ENCODE measurements at regions not wholly inside any gene's neighbourhood (a gene's known extent, or its start where the extent isn't known, plus 50 kb on each side); places are given as distances from the start of the nearest gene placed in this dataset.

GRCh38 chr2:8089596-8089995, 592.3 kb upstream of the ID2 start:
- no peak overlapping the region for H3K9ac ChIP-seq (ENCODE audit: extremely low read depth, insufficient read length, low read length)
- no peak overlapping the region for H3T11ph ChIP-seq (ENCODE audit: low read length)
- no peaks in the 10 kb centered on the region for H3K4me1 ChIP-seq (ENCODE audit: insufficient read depth, low read length)
- H3K79me1 ChIP-seq (ENCODE audit: insufficient read depth, low read depth, low read length, poor library complexity, severe bottlenecking): no peaks in the 10 kb centered on the region
- no peak overlapping the region for H4K8ac ChIP-seq (replicated peaks; ENCODE audit: insufficient read length, low read depth, low read length)
- H3K23ac ChIP-seq (ENCODE audit: insufficient read length, low read depth, low read length): no peak overlapping the region
- no peak overlapping the region for H2AFZ ChIP-seq (ENCODE audit: low read length)
- H2BK5ac ChIP-seq (ENCODE audit: insufficient read length, low read length): no peak overlapping the region
- H2BK20ac ChIP-seq (ENCODE audit: low read depth, low read length, poor library complexity, severe bottlenecking): no peak overlapping the region
- H3K4ac ChIP-seq (ENCODE audit: low read depth, low read length): no peak overlapping the region
- Mint-ChIP-seq H3K4me1 (peaks cover 1 to 3% of the 10 kb centered on the region in 2 experiments; a peak in 3 of 4 replicates), H3K4me3 (no peak overlapping the region), H3K27ac (no peak overlapping the region), H3K36me3 (ENCODE audit: insufficient read depth in 1 of 3, low read depth in 3 of 3) (no peaks in the 10 kb centered on the region; a peak in 1 of 7 replicates), H3K9me3 (no peaks in the 10 kb centered on the region), H3K27me3 (ENCODE audit: low read depth) (no peaks in the 10 kb centered on the region)
- no peaks in the 10 kb centered on the region for H3K9me3 ChIP-seq (ENCODE audit: control insufficient read depth, low read depth, low read length)
- H3K56ac ChIP-seq (ENCODE audit: insufficient read length, low read depth, low read length): no peak overlapping the region
- TF ChIP-seq CTCF (conservative IDR thresholded peaks at IDR 0.05): no peak
- no peak for DNase-seq
- no peak overlapping the region for H4K91ac ChIP-seq (ENCODE audit: insufficient read length, low read depth, low read length)
- H2BK120ac ChIP-seq (ENCODE audit: low read depth, low read length, poor library complexity, severe bottlenecking): no peak overlapping the region
- no peaks in the 10 kb centered on the region for H4K20me1 ChIP-seq (ENCODE audit: control insufficient read depth, insufficient read depth, insufficient read length)
- H2BK15ac ChIP-seq (ENCODE audit: low read depth, low read length): no peak overlapping the region
- no peak overlapping the region for H2BK12ac ChIP-seq (ENCODE audit: insufficient read length, low read depth, low read length)
- H3K18ac ChIP-seq (ENCODE audit: insufficient read length, low read depth, low read length): no peak overlapping the region
- no CpG with 5 or more reads among the region's 7 CpGs for WGBS (ENCODE audit: extremely low coverage, insufficient read length, low lambda C conversion rate)
- H3K14ac ChIP-seq (ENCODE audit: insufficient read depth, low read length): no peak overlapping the region
- no peaks in the 10 kb centered on the region for H3K23me2 ChIP-seq (ENCODE audit: insufficient read length, low read depth, low read length, poor library complexity, severe bottlenecking)
- no peak overlapping the region for H4K5ac ChIP-seq (ENCODE audit: insufficient read length, low read depth, low read length)
- no peak overlapping the region for H3K27ac ChIP-seq (ENCODE audit: insufficient read length, low read depth, low read length)
- H2AK5ac ChIP-seq (ENCODE audit: insufficient read length, low read length): no peak overlapping the region
- H3K27me3 ChIP-seq (ENCODE audit: insufficient read depth, low read length): no peaks in the 10 kb centered on the region
- no peaks in the 10 kb centered on the region for H3K79me2 ChIP-seq (ENCODE audit: insufficient read depth, low read length)
- H3K4me2 ChIP-seq (ENCODE audit: insufficient read depth, insufficient read length, low read length): no peak overlapping the region

All from H9 (cell line).